AG09309 (cell line): ENCODE measurements at regions not wholly inside any gene's neighbourhood (a gene's known extent, or its start where the extent isn't known, plus 50 kb on each side); places are given as distances from the start of the nearest gene placed in this dataset.

Experiments used
- DNase-seq: peaks from one replicate; pipeline ENCODE4 v3.0.0-alpha.2; 2010; ENCODE audit warnings: low read depth
- H3K4me3 ChIP-seq: 2 replicates; pipeline ENCODE4 v1.5.1; 2011; ENCODE audit warnings: mild to moderate bottlenecking, low read depth, low read length, moderate library complexity; ENCODE audit not compliant: control insufficient read depth
- CTCF ChIP-seq: IDR thresholded peaks from 2 replicates; pipeline ENCODE4 v1.5.1; 2011; ENCODE audit warnings: mild to moderate bottlenecking, low read depth, low read length, inconsistent platforms; ENCODE audit not compliant: insufficient read depth, control insufficient read depth; ENCODE audit errors: missing control alignments

GRCh38 chr9:23426144-23426543 is 399.9 kb downstream of the ELAVL2 start:
- TF ChIP-seq CTCF, result no peak

GRCh38 chr9:23431459-23431858 is 394.6 kb downstream of the ELAVL2 start:
- TF ChIP-seq CTCF, result no peak
- no peak overlapping the region for H3K4me3 ChIP-seq
- DNase-seq, result no peak

More at GRCh38 chr9:23426144-23426543, 399.9 kb downstream of the ELAVL2 start:
- DNase-seq, result no peak
- H3K4me3 ChIP-seq, result no peak overlapping the region

GRCh38 chr9:23434654-23435053 is 391.4 kb downstream of the ELAVL2 start:
- no peak overlapping the region for H3K4me3 ChIP-seq
- DNase-seq, result no peak
- no peak for TF ChIP-seq CTCF

GRCh38 chr9:23438299-23438907 is 387.6 kb downstream of the ELAVL2 start:
- TF ChIP-seq CTCF, result no peak
- no peak for DNase-seq

GRCh38 chr9:23441275-23441674 is 384.8 kb downstream of the ELAVL2 start:
- no peak for DNase-seq
- H3K4me3 ChIP-seq, result no peak overlapping the region
- TF ChIP-seq CTCF, result no peak

More at GRCh38 chr9:23438299-23438907, 387.6 kb downstream of the ELAVL2 start:
- H3K4me3 ChIP-seq, result no peak overlapping the region

- DNase-seq, result no peak
Observed at GRCh38 chr9:23444658-23445057, 381.4 kb downstream of the ELAVL2 start.

More at GRCh38 chr9:23444658-23445057, 381.4 kb downstream of the ELAVL2 start:
- TF ChIP-seq CTCF, result no peak
- H3K4me3 ChIP-seq, result no peak overlapping the region
